ENCODE measurements at regions not wholly inside any gene's neighbourhood (a gene's known extent, or its start where the extent isn't known, plus 50 kb on each side); places are given as distances from the start of the nearest gene placed in this dataset.

GRCh38 chrX:94041881-94042280 lies 367.9 kb downstream of the FAM133A start:
- Histone ChIP-seq H3K27me3 (no peaks in the 10 kb centered on the region), H3K27ac (no peak overlapping the region), H3K4me3 (no peak overlapping the region), H3K36me3 (no peaks in the 10 kb centered on the region), H3K9me3 (no peaks in the 10 kb centered on the region), H3K4me1 (no peaks in the 10 kb centered on the region)
- intact Hi-C loops (cut with DNase I) = no loop called here
- TF ChIP-seq POLR2A (IDR thresholded peaks at IDR 0.05) (no peak), CTCF (IDR thresholded peaks at IDR 0.05) (no peak)
- no peak for DNase-seq
- 57 to 90% methylated on average over 1 to 2 of the region's 2 CpGs for WGBS, 2 donors

GRCh38 chrX:94045724-94046123 lies 371.7 kb downstream of the FAM133A start:
- Histone ChIP-seq H3K4me3 (no peak overlapping the region), H3K27ac (no peak overlapping the region), H3K9me3 (no peaks in the 10 kb centered on the region), H3K27me3 (no peaks in the 10 kb centered on the region), H3K4me1 (no peaks in the 10 kb centered on the region), H3K36me3 (no peaks in the 10 kb centered on the region)
- no peak for TF ChIP-seq POLR2A (IDR thresholded peaks at IDR 0.05)
- no peak for TF ChIP-seq CTCF (IDR thresholded peaks at IDR 0.05)
- intact Hi-C loops (cut with DNase I) = no loop called here
- DNase-seq = no peak
- WGBS, 2 donors = 78% methylated on average over 12 of the region's 16 CpGs; no CpG with 5 or more reads in 1 of the 2 donors

GRCh38 chrX:94051926-94052325 lies 377.9 kb downstream of the FAM133A start:
- Histone ChIP-seq H3K4me3 (no peak overlapping the region), H3K27ac (no peak overlapping the region), H3K36me3 (no peaks in the 10 kb centered on the region), H3K27me3 (no peaks in the 10 kb centered on the region), H3K9me3 (no peaks in the 10 kb centered on the region), H3K4me1 (no peaks in the 10 kb centered on the region)
- TF ChIP-seq POLR2A (IDR thresholded peaks at IDR 0.05) (no peak), CTCF (IDR thresholded peaks at IDR 0.05) (no peak)
- WGBS, 2 donors = 13 to 54% methylated on average over 2 of the region's 2 CpGs
- intact Hi-C loops (cut with DNase I) = no loop called here
- DNase-seq = no peak

GRCh38 chrX:94053575-94053974 lies 379.6 kb downstream of the FAM133A start:
- TF ChIP-seq POLR2A (IDR thresholded peaks at IDR 0.05) (no peak), CTCF (IDR thresholded peaks at IDR 0.05) (no peak)
- H3K4me1 ChIP-seq = no peaks in the 10 kb centered on the region
- H3K27ac ChIP-seq = no peak overlapping the region
- intact Hi-C loops (cut with DNase I) = no loop called here
- no peaks in the 10 kb centered on the region for H3K27me3 ChIP-seq
- DNase-seq = no peak
- H3K36me3 ChIP-seq = no peaks in the 10 kb centered on the region
- WGBS, 2 donors = 14 to 51% methylated on average over 2 of the region's 2 CpGs
- no peaks in the 10 kb centered on the region for H3K9me3 ChIP-seq
- H3K4me3 ChIP-seq = no peak overlapping the region

GRCh38 chrX:94057385-94057784 lies 383.4 kb downstream of the FAM133A start:
- Histone ChIP-seq H3K27ac (no peak overlapping the region), H3K9me3 (no peaks in the 10 kb centered on the region), H3K4me3 (no peak overlapping the region), H3K36me3 (no peaks in the 10 kb centered on the region), H3K4me1 (no peaks in the 10 kb centered on the region), H3K27me3 (no peaks in the 10 kb centered on the region)
- no peak for DNase-seq
- 59 to 89% methylated on average over 3 to 4 of the region's 4 CpGs for WGBS, 2 donors
- no peak for TF ChIP-seq CTCF (IDR thresholded peaks at IDR 0.05)
- TF ChIP-seq POLR2A (IDR thresholded peaks at IDR 0.05) = no peak
- intact Hi-C loops (cut with DNase I) = no loop called here
